HepG2 (cell line): ENCODE measurements at regions not wholly inside any gene's neighbourhood (a gene's known extent, or its start where the extent isn't known, plus 50 kb on each side); places are given as distances from the start of the nearest gene placed in this dataset.
A peak's percentile ranks its signal among the peaks of the same experiment; 100 is the strongest.

Experiments used
- CAMTA2 ChIP-seq: sonication (generic); formaldehyde crosslinking; IDR thresholded peaks from 2 replicates; pipeline ENCODE4 v1.4.0; 2020; ENCODE audit warnings: mild to moderate bottlenecking, missing genetic modification reagents, borderline replicate concordance
- CTCF ChIP-seq: sonication (generic); formaldehyde crosslinking; IDR thresholded peaks from 2 replicates; pipeline ENCODE4 v1.5.0; 2020; ENCODE audit warnings: mild to moderate bottlenecking, missing genetic modification reagents, moderate library complexity
- FOXP1 ChIP-seq, 2 experiments: fragments of 450-650 bp in 1 of 2; IDR thresholded peaks; 2 replicates each; pipeline ENCODE4 v1.6.1; 2017 to 2018; ENCODE audit warnings: antibody characterized with exemption in 1 of 2
- LBX2 ChIP-seq: sonication (generic); formaldehyde crosslinking; IDR thresholded peaks from 2 replicates; pipeline ENCODE4 v1.5.0; 2020; ENCODE audit warnings: missing genetic modification reagents, mild to moderate bottlenecking, borderline replicate concordance
- NAIF1 ChIP-seq: sonication (generic); formaldehyde crosslinking; IDR thresholded peaks from 2 replicates; pipeline ENCODE4 v1.5.0; 2020; ENCODE audit warnings: mild to moderate bottlenecking, missing genetic modification reagents, borderline replicate concordance
- POLR2G ChIP-seq: fragments of 200-400 bp; formaldehyde crosslinking; IDR thresholded peaks from 2 replicates; pipeline ENCODE4 v1.6.1; 2018; ENCODE audit warnings: mild to moderate bottlenecking, low read depth, low read length, moderate library complexity
- ZFX ChIP-seq: sonication (generic); formaldehyde crosslinking; IDR thresholded peaks from 2 replicates; pipeline ENCODE4 v1.4.0; 2020; ENCODE audit warnings: mild to moderate bottlenecking, low read depth, missing genetic modification reagents, moderate library complexity
- ZNF121 ChIP-seq: sonication (generic); formaldehyde crosslinking; IDR thresholded peaks from 2 replicates; pipeline ENCODE4 v1.5.0; 2020; ENCODE audit warnings: mild to moderate bottlenecking, missing genetic modification reagents
- ZNF274 ChIP-seq: sonication (generic); formaldehyde crosslinking; IDR thresholded peaks from 2 replicates; pipeline ENCODE4 v1.5.1; 2020; ENCODE audit warnings: mild to moderate bottlenecking, missing genetic modification reagents
- ZNF383 ChIP-seq: sonication (generic); formaldehyde crosslinking; IDR thresholded peaks from 2 replicates; pipeline ENCODE4 v1.4.0; 2020; ENCODE audit warnings: missing genetic modification reagents, mild to moderate bottlenecking, borderline replicate concordance
- TF ChIP-seq, protein P1 (sequence below): sonication (generic); formaldehyde crosslinking; IDR thresholded peaks from 2 replicates; pipeline ENCODE4 v1.4.0; 2020; ENCODE audit warnings: low read depth, mild to moderate bottlenecking, missing genetic modification reagents
- TF ChIP-seq, protein P2 (sequence below): sonication (generic); formaldehyde crosslinking; IDR thresholded peaks from 2 replicates; pipeline ENCODE4 v1.9.0; 2022; ENCODE audit warnings: missing genetic modification reagents, mild to moderate bottlenecking, borderline replicate concordance
- TF ChIP-seq, protein P3 (sequence below): sonication (generic); formaldehyde crosslinking; IDR thresholded peaks from 2 replicates; pipeline ENCODE4 v1.8.0; 2022; ENCODE audit warnings: missing genetic modification reagents, mild to moderate bottlenecking, moderate library complexity, borderline replicate concordance
- TF ChIP-seq, protein P4 (sequence below): sonication (generic); formaldehyde crosslinking; IDR thresholded peaks from 2 replicates; pipeline ENCODE4 v1.4.0; 2020; ENCODE audit warnings: mild to moderate bottlenecking, missing genetic modification reagents

DNA sequence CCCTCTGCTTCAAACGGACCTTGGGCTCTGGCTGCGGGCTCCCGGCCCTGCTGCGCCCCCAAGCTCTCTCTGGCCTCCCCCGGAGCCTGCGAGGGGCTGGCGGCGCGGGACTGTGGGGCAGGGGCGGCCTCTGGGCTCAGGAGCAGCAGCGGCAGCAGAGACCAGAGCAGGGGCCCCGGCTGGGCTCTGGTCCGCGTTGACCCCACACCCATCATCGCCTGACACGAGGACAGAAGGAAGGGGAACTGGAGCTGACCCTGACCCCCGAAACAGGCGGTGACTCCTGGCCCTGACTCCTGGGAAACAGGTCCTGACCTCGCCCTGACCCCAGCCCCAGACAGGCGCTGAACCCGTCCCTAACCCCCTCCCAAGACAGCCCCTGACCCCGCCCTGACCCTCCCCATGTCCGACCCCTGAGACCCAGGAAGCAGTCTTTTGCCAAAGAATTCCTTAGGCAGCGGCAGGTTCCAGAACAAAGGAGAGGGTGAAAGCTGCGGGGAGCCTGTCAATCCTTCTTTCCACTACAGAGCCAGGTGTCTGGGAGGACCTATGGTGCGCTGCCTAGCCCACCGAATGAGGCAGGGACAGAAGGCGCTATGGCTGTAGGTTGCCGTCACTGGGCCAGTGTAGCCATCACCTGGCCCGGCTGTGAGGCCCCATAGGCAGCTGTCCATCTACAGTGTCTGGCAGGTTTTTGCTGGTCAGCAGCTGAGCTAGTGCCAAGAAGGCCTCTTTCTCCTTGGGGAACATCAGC is 74.7 kb upstream of the SPTLC1 start (continued):
- TF ChIP-seq LBX2 (CRISPR knock-in tag): no peak
- peak; percentile 56 for TF ChIP-seq ZFX (CRISPR knock-in tag)
- TF ChIP-seq, protein P1, sequence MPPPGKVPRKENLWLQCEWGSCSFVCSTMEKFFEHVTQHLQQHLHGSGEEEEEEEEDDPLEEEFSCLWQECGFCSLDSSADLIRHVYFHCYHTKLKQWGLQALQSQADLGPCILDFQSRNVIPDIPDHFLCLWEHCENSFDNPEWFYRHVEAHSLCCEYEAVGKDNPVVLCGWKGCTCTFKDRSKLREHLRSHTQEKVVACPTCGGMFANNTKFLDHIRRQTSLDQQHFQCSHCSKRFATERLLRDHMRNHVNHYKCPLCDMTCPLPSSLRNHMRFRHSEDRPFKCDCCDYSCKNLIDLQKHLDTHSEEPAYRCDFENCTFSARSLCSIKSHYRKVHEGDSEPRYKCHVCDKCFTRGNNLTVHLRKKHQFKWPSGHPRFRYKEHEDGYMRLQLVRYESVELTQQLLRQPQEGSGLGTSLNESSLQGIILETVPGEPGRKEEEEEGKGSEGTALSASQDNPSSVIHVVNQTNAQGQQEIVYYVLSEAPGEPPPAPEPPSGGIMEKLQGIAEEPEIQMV (CRISPR knock-in tag): 0 out of 2 replicates have a peak, but pooled peaks have one; percentile 31
- no peak for TF ChIP-seq CAMTA2 (CRISPR knock-in tag)
- TF ChIP-seq, protein P2, sequence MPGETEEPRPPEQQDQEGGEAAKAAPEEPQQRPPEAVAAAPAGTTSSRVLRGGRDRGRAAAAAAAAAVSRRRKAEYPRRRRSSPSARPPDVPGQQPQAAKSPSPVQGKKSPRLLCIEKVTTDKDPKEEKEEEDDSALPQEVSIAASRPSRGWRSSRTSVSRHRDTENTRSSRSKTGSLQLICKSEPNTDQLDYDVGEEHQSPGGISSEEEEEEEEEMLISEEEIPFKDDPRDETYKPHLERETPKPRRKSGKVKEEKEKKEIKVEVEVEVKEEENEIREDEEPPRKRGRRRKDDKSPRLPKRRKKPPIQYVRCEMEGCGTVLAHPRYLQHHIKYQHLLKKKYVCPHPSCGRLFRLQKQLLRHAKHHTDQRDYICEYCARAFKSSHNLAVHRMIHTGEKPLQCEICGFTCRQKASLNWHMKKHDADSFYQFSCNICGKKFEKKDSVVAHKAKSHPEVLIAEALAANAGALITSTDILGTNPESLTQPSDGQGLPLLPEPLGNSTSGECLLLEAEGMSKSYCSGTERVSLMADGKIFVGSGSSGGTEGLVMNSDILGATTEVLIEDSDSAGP (CRISPR knock-in tag): 0 out of 2 replicates have a peak, but pooled peaks have one; percentile 10
- TF ChIP-seq POLR2G: no peak
- TF ChIP-seq NAIF1 (CRISPR knock-in tag): no peak
- TF ChIP-seq ZNF121 (CRISPR knock-in tag): no peak
- no peak for TF ChIP-seq ZNF274
- TF ChIP-seq ZNF383 (CRISPR knock-in tag): 0 out of 2 replicates have a peak, but pooled peaks have one; percentile 33
- TF ChIP-seq, protein P3, sequence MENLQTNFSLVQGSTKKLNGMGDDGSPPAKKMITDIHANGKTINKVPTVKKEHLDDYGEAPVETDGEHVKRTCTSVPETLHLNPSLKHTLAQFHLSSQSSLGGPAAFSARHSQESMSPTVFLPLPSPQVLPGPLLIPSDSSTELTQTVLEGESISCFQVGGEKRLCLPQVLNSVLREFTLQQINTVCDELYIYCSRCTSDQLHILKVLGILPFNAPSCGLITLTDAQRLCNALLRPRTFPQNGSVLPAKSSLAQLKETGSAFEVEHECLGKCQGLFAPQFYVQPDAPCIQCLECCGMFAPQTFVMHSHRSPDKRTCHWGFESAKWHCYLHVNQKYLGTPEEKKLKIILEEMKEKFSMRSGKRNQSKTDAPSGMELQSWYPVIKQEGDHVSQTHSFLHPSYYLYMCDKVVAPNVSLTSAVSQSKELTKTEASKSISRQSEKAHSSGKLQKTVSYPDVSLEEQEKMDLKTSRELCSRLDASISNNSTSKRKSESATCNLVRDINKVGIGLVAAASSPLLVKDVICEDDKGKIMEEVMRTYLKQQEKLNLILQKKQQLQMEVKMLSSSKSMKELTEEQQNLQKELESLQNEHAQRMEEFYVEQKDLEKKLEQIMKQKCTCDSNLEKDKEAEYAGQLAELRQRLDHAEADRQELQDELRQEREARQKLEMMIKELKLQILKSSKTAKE (CRISPR knock-in tag): no peak
- peak; percentile 12; the same call in 1 of the 2 replicates for TF ChIP-seq CTCF (CRISPR knock-in tag)
- TF ChIP-seq FOXP1 (IDR thresholded peaks at IDR 0.05): no peak
- TF ChIP-seq FOXP1 (CRISPR knock-in tag; IDR thresholded peaks at IDR 0.05): no peak
- TF ChIP-seq, protein P4, sequence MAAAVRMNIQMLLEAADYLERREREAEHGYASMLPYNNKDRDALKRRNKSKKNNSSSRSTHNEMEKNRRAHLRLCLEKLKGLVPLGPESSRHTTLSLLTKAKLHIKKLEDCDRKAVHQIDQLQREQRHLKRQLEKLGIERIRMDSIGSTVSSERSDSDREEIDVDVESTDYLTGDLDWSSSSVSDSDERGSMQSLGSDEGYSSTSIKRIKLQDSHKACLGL: no peak
